ENCODE measurements at regions not wholly inside any gene's neighbourhood (a gene's known extent, or its start where the extent isn't known, plus 50 kb on each side); places are given as distances from the start of the nearest gene placed in this dataset.
"Not testable (repeated sequence)": the region's sequence is repeated elsewhere in the genome, so short reads cannot be mapped to it uniquely, and the experiment has no call there.

- not testable (repeated sequence) for DNase-seq
These were observed 549.4 kb downstream of the TRAM1L1 start for GRCh38 chr4:116536024-116536423.

GRCh38 chr4:116531870-116532269 lies 553.5 kb downstream of the TRAM1L1 start:
- DNase-seq: no peak

- DNase-seq: no peak
These were observed 554.4 kb downstream of the TRAM1L1 start for GRCh38 chr4:116531026-116531425.

DNA sequence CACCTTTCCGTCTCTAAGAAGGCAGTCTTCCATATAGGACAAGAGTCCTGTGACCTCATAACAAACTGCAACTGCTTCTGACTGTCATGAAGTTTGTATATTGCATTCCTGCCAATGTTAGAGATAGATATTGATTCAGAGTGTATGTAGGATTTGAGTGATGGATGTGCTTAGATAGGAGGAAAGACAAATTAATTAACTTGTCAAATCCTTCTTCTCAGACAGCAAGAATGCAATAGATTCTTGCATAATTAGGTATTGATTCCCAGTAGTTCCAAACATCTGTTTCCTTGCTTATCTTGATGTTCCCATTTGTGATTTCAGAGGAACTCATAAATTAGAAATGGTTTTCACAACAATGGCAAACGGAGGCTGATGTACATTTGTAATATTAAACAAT lies 555.3 kb downstream of the TRAM1L1 start:
- no peak for DNase-seq

DNA sequence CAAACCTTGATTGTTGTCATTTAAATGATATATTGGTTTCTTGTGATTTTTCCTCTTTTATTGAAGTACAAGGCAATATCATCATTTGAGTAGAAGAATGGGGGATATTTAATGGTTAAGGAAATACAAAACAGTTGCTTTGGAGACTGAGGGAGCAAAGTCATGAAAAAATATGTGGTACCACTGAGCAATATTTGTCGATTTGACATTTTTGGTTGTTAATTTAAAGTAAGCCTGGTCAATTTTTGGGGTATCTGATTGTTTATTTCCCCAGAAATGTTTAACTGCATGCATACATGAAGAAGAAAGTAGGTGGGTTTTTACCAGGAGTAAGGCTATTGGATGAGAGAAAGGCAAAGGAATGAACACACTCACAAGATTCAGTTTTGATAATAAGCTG lies 556.2 kb downstream of the TRAM1L1 start:
- no peak for DNase-seq

- no peak for DNase-seq
These were observed 562.5 kb downstream of the TRAM1L1 start for GRCh38 chr4:116522922-116523321.

GRCh38 chr4:116520886-116521285 lies 564.5 kb downstream of the TRAM1L1 start:
- DNase-seq: no peak

- DNase-seq: no peak
These were observed 568.7 kb downstream of the TRAM1L1 start for GRCh38 chr4:116516711-116517110.

GRCh38 chr4:116515959-116516358 lies 569.4 kb downstream of the TRAM1L1 start:
- DNase-seq: no peak

- no peak for DNase-seq
These were observed 572.8 kb downstream of the TRAM1L1 start for GRCh38 chr4:116512552-116512951.

GRCh38 chr4:116501954-116502353 lies 583.4 kb downstream of the TRAM1L1 start:
- DNase-seq: no peak

- no peak for DNase-seq
These were observed 585.2 kb downstream of the TRAM1L1 start for GRCh38 chr4:116500225-116500624.

GRCh38 chr4:116489739-116490138 lies 595.6 kb downstream of the TRAM1L1 start:
- DNase-seq: no peak

DNA sequence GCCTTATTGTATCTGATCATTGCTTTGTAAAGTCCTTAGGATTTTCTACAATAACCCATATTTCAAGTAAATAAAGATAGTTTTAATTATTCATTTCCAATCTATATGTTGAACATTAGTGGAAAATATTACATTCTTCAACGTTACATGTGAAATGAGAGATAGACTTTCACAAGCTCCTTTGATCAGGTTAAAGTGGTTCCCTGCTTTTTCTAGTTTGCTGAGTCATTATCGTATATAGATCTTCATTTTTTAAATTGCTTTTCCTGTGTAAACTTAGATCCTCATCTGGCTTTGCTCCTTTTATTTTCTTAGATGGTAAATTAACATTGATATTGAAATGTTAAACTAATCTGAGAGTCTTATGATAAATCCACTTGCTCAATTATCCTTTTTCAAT lies 599.0 kb downstream of the TRAM1L1 start:
- DNase-seq: no peak

DNA sequence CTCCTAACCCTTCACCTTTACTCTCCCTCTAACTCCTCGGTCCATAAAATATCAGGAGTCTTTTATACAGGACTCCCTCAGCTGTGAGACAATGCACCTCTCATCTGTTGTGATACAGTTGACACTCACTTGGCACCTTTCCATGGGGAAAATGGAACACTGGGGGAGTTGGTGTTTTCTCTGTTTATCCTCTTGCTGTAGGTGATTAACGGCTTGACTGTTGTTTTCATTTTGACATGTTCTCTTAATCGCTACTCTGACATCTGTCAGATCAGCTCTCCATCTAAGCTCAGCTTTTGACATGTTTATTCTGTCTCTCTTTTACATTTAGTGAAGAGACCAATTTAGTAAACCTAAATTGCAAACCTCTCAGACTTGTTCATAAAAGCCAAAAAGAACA lies 604.8 kb downstream of the TRAM1L1 start:
- no peak for DNase-seq

DNA sequence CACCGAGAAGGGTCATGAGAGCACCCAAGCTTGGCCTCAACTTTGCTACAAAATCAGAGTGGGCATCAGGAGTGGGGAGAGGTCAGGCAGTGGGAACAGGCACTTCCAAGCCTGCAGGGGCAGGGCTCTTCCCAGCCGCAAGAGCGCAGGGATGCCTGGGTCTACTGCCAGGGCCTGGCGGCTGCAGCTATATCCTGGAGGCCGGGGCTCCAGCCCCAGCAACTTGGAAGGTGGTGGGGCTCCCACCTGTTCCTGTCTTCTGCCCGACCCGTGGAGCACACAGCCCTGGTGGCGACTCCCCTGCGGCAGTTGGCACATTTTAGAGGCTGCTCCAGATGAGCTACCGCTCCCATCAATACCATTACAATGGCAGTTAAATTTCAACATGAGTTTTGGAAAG lies 607.0 kb downstream of the TRAM1L1 start:
- DNase-seq: no peak

DNA sequence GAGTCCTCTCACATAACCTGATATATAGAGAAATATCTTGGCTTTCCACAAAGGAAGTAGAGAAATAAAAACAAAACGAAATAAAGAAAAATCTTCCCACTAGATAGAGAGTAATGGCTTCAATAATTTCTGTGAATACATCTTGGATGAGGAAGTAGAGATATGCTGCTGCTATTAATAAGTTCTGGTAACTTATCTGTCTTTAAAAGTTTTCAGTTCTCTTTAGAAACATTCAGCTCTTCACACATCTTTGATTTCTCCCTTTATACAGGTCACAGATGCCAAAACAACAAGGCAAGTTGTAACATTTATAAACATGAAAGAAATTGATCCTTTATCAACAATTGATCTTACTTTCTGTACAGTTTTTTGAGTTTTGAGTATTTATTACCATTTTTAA lies 615.8 kb downstream of the TRAM1L1 start:
- DNase-seq: no peak

- DNase-seq: no peak
These were observed 632.2 kb downstream of the TRAM1L1 start for GRCh38 chr4:116453127-116453526.

DNA sequence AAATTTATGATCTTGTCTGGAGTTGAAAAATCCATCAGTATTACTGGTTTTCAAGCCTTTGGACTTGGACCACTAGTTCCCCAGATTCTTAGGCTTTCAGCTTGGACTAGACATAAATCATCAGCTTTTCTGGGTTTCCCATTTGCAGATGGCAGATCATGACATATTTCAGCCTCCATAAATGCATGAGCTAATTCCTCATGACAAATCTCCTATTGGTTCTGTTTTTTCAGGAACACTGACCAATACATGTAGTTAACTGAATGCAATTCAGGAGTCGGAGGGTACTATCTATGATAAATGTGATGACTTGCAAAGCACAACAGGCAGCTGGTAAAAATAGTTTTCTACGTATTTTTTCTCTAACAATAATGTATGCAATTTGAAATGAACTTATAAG lies 635.6 kb downstream of the TRAM1L1 start:
- DNase-seq: no peak

- DNase-seq: no peak
These were observed 641.3 kb downstream of the TRAM1L1 start for GRCh38 chr4:116444117-116444516.

DNA sequence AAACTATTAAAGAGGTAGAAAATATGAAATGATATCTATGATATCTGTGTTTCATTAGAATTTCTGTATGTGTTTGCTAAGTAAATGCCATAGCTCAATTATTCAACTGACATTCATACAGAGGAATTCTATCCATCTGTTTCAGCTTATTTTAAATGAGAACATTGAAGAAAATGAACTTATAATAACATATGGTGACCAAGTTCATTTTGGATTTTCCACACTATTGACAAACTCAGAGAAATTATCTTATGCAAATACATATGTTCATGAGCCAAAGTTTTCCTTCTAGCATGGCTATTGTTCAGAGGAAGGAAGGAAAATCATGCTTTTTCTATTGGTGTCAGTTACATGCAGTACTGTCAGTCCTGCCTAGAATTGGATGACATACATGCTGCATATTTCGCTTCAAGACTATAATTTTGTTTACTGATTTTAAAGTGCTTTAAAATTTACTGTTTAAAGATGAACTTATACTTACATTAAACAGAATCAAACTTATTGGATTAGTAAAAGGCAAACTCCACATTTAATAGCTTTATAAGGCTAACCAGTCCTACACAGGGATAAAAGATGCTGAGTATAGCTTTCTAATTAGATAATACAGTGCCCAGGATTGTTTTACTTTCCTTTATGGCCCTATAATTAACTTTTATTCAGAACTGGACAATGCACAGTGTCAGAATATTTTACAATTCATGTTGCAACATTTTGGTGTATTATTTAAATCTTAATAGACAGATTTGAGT lies 646.2 kb downstream of the TRAM1L1 start:
- no peak for DNase-seq

- no peak for DNase-seq
These were observed 647.0 kb downstream of the TRAM1L1 start for GRCh38 chr4:116438417-116438816.

DNA sequence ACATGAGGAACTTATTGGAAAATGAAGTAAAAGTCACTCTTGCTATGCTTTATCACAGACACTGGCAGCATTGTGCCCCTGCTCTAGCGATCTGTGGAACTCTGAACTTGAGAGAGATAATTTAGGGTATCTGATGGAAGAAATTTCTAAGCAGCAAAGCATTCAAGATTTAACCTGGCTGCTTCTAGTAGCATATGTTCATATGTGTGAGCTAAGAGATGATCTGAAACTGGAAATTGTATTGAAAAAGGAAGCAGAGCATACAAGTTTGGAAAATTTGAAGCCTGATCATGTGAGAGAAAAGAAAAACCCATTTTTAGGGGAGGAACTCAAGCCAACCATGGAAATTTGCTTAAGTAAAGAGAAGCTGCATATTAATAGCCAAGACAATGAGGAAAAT lies 657.7 kb downstream of the TRAM1L1 start:
- DNase-seq: no peak

GRCh38 chr4:116413222-116413621 lies 672.2 kb downstream of the TRAM1L1 start:
- no peak for DNase-seq

DNA sequence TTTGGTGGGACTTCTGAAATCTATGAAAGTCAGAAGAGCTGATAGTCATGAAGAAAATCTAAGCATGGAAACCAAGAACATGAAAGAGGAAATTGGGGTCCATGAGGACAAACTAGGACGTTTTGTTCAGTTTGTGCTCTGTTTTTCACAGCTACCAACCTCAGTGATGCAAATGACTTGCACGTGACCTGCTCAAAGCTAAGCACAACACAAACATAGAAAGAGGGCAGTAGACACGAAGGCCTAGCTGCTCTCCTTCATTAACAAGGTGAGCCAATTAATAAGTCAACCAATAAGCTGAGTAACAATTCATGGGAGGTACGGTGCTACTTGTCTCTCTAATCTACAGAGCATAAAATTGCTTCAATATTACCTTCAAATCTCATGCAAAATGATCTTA lies 684.1 kb downstream of the TRAM1L1 start:
- no peak for DNase-seq

All from CD4-positive, alpha-beta T cell treated with Interleukin-21 for 1 hour (primary cell).